K562 (cell line): ENCODE measurements at regions not wholly inside any gene's neighbourhood (a gene's known extent, or its start where the extent isn't known, plus 50 kb on each side); places are given as distances from the start of the nearest gene placed in this dataset.

Experiments used
- RNF2 ChIP-seq: sonication (generic); IDR thresholded peaks from 2 replicates; pipeline ENCODE4 v1.6.1; 2016
- TF ChIP-seq, protein P1 (sequence below): IDR thresholded peaks from 2 replicates; pipeline ENCODE4 v1.6.1; 2011; ENCODE audit warnings: borderline replicate concordance, low read depth, mild to moderate bottlenecking, moderate library complexity, low read length; ENCODE audit not compliant: insufficient read depth, poor library complexity, severe bottlenecking

DNA sequence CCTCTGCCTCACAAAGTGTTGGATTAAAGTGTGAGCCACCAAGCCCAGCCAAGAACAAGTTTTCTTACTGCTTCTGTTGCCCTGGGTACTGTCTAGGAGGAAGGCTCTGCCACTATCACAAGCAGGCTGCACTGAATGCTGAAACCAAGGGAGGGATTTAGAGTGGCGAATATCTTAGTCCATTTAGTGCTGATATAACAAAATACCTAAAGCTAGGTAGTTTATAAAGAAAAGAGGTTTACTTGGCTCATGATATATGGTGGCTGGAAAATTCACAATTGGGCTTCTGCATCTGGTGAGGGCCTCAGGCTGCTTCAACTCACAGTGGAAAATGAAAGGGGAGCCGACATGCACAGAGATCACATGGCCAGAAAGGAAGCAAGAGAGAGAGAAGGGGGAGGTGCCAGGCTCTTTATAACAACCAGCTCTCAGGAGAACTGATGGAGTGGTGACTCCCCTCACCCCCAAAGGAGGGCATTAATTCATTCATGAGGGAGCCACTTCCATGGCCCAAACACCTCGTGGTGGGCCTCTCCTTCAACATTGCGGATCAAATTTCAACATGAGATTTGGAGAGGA is 146.0 kb upstream of the SERPINE2 start:
- no peak for TF ChIP-seq RNF2
- TF ChIP-seq, protein P1, sequence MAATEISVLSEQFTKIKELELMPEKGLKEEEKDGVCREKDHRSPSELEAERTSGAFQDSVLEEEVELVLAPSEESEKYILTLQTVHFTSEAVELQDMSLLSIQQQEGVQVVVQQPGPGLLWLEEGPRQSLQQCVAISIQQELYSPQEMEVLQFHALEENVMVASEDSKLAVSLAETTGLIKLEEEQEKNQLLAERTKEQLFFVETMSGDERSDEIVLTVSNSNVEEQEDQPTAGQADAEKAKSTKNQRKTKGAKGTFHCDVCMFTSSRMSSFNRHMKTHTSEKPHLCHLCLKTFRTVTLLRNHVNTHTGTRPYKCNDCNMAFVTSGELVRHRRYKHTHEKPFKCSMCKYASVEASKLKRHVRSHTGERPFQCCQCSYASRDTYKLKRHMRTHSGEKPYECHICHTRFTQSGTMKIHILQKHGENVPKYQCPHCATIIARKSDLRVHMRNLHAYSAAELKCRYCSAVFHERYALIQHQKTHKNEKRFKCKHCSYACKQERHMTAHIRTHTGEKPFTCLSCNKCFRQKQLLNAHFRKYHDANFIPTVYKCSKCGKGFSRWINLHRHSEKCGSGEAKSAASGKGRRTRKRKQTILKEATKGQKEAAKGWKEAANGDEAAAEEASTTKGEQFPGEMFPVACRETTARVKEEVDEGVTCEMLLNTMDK, result no peak
